SKM-1 treated with dmso at 0.1 percent for 144 hours (cell line): ENCODE measurements at regions not wholly inside any gene's neighbourhood (a gene's known extent, or its start where the extent isn't known, plus 50 kb on each side); places are given as distances from the start of the nearest gene placed in this dataset.
"Not testable (repeated sequence)": the region's sequence is repeated elsewhere in the genome, so short reads cannot be mapped to it uniquely, and the experiment has no call there.

Source experiments
- DNase-seq: peaks from one replicate; lab custom pipeline; 2025; ENCODE audit not compliant: unreplicated experiment; lab: John Stamatoyannopoulos, UW

DNA sequence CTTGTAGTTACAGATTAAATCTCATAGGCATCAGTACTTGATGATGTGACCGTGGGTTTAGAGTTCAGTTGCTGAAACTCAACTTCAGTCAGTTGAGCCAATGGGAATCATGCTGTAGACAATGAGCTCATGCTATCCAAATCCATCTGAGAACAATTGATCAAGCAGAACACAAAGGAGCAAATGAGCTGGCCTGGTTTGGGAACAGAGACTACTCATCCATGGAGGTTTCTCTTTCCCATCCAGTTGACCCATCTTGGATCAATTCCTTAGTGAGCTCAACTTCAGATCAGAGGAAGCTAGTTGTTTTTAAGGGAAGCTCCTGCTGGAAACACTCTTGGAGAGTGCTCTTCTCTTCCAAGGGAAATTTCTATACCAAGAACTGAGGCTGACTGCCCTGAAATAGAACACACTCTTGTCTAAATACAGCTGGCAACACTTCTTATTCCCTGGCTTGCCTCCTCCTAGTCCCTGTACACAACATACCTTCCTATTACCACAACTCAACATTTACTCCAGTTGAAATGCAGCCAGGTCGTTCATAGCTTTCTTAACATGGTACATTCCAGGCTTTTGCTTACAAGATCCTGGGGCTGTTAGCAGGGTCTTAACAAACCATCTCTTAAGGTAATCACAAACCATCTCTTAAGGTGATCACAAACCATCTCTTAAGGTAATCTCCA, 203.9 kb upstream of the PRDM1 start:
- DNase-seq: no peak

DNA sequence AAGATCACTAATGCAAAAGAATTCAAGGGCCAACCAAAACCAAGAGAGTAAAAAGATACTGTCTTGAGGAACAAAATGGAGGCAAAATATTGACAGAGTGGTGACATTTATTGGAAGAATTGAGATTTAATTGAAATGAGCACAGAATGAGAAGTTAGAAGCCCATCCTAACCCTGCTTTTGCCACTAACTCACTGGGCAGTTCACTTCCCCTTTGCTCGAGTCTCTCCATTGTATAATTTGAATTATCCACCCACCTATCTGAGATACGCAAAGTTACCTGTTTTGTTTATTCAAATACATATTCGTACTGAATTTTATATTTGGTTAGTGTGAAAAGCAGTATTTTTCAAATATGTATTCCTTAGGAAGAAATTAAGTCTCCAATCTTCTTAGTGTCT, 204.5 kb upstream of the PRDM1 start:
- no peak for DNase-seq

DNA sequence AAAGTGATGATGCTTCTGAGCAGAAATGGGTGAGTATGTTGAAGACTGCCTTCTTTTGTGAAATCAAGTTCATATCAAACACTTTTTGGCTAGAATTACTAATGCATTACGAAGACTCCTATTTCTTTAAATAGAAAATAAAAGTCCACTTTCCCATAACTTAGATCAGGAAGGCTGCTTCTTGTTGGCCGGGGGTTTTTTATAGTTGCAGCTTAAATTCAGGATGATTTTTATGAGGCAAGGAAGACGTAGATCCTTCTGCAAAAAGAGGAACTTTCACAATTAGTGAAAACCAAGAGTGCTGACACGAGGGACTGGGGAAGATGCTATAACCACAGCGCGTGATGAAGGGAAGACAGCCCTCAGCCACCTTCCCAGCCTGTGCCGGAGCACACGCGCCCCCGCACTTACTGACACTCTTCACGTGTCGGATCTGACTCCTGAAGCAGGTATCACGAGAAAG, 206.1 kb upstream of the PRDM1 start:
- DNase-seq: peak; percentile 94

DNA sequence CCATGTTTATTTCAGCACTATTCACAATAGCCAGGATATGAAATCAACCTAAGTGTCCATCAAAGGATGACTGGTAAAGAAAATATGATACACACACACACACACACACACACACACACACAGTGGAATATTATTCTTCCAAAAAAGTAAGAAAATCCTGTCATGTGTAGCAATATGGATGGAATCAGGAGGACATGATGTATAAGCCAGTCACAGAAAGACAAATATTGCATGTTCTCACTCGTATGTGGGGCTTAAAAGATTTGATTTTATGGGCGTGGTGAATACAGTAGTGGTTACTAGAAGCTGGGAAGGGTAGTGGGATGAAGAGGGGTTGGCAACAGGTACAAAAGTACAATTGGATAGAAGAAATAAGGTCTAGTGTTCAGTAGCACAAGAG, 207.0 kb upstream of the PRDM1 start:
- no peak for DNase-seq

DNA sequence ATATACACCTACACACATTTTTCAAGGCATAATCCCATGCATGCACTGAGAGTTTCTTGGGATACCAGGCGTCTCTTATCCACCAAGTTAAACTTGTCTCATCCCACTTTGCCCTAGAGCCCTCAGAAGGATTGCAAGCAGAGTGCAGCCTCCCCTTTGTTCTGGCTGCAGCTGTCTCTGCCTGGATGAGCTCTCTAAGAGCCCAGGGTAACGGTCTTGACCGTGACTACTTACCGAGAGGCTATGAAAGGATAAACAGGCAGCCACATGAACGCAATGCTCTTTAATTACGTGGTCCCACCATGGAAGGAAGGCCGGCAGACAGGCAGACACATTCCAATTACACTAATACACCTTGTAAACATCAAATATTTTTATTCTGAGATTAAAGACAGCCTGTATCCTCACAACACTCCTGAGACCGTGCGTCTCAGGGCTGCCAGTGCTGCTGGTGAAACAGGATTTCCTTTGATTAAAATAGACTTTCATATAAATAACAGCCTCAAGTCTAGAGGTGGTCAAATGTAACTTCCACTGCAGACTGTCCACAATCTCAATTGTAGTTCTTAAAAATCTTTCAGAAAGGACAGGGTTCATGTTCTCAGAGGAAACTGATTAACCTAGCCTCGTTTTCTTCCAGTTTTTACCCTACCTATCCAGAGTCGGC, 210.0 kb upstream of the PRDM1 start:
- no peak for DNase-seq

DNA sequence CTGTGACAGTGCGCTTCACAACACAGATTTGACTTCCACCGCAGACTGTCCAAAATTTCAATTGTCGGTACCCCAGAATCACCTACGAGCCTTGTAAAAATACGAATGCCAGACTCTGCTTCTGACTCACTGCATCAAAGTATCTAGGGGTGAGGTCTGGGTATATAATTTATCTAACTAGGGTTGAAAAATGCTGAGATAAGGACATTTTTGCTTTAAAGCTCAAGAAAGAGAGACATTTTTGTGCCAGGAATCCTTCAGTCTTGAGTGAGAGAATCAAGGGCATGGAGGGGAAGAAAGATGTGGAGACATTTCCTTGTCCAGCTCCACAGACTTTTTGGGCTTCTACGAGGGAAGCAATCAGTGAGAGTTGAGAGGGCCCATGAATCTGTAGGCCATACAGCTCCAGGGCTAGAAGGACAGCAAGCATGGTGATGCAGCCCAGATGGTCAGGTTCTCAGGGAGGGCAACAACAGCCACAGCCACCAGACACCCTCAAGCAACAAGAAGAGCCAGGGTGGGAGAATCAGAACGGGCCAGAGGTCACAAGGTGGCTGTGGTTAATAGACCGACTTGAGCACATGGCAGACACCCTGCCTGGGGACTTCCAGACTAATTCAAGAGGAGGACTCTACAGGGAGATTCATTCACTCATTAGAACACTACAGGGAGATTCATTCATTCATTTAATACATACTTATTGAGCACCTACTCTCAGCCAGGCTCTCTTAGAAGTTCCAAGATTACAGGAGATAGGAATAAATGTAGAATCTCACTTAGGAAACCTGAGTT, 211.1 kb upstream of the PRDM1 start:
- DNase-seq: no peak

DNA sequence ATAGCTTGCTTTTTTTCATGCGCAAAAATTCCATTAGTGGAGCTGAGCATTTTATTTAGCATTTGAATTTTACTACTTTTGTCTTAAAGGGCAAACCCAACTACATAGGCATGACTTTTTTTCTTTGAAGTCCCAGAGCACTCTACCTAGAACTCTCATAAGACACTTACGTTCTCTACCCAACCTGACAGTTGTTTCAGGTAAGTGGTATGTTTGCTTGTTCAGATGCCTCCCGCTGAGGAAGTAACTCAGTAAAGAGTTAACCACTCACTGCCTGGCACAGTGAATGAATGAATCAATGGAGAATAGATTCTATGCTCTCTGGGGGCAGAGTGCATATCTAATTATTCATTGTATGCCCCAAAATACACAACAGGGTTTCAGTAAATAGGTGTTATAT, 212.3 kb upstream of the PRDM1 start:
- no peak for DNase-seq

DNA sequence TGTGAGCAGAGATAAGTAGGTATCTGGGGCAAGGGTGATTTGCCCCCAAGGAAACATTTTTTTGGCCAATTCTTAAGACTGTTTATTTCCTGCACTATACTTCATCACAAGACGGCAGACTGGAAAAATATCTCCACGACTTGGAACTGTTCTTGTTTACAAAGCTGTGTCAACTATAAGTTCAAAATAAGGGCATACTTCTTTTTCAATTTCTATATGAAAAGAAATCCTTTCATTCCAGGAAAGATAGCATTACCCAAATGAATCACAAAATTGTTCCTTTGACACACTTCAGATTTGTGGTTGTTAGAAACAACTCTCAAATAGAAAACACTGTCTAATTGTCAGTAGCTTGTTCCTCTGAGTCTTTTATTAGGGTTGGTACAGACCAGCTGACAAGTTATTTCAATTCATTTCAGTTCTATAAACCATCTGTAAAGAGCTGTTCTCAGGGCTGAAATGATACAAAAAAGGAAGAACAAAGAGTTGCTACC, 212.9 kb upstream of the PRDM1 start:
- no peak for DNase-seq

DNA sequence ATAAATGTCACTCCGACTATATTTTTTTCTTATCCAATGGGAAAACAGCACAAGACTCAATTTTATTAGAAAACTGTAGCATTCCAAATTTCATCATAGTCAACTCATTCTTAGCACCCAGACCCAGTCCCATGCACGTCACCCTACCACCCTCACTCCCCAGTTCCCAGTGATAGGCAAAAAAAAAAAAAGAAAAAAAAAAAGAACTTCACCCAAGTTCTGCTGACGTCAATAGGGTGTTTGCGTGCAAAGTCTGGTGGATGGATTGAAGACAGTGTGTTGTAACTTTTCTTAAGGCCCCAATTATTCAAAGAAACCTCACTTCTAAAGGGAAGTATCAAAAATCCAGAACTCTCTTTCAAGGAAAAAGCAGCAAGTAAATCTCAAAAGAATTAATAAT, 213.9 kb upstream of the PRDM1 start:
- DNase-seq: peak; percentile 17

DNA sequence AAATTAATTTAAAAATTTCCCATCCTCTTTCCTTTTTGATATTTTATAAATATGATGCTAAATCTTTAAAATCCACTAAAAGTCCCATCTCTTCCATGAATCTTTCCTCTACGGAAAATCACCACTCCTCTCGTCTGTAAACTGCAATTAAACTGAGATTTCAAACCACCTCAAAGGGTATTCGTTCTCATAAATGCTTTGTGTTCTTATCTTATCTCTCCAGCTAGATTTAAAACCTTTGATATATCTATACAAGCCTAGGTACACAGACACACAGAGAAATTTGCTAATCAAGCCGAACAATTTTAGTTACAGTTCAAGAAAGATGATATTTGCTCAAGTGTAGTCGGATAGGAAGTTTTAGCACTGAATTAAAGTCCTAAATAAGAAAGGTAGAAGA, 214.6 kb upstream of the PRDM1 start:
- DNase-seq: no peak

DNA sequence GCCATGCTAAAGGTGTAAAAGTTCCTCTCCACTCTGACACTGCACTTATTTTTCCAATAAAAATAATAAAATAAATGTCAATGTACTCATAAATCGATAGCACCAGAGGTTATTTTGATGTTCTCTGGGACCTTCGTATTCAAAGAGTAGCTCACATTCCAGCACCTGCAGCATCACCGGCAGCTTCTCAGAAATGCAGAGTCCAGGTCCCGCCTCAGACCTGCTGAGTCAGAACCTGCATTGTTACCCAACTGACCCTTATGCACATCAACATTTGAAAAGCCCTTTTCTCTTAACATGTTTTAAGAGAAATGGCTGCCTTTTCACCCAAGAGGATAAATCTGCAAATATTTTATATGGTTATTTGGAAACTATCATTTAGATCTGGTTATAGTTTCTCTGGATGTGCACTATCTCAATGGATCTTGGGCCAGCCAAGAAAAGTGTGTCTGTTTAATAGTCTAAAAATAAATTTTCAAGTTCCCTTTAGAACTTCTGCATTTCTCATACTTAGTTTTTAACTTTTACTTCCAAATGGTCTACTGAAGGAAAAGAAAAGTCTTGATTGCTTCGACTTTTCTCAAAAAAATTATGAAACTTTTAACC, 216.2 kb upstream of the PRDM1 start:
- DNase-seq: peak; percentile 59

DNA sequence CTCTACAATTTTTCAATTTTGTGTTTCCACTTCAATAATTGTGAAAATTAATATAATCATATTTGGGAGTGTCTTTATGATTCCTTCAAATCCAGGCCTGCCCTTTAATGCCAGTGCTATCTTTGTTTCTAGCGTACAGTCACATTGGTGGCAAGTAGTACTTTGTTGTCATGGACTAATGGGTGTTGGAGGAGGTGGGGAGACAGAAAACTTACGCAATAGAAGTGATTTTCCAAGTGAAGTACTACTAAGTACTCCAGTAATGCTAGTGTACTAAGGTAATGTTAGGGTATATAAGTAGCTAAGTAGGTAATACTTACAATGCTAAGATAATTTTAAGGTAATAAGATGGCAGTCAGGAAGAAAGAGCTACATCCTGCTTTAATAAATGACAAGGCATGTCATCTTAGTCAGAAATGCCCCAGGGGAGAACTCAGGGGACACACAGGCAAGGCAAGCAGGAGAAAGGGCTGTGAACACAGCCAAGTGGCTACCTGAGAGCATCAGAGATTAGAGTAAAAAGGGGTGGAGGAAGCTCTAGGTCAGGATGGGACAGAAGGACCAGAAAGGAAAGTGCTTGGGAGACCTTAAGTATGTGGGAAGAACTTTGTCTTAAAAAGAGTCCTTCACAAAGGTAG, 217.2 kb upstream of the PRDM1 start:
- DNase-seq: no peak

DNA sequence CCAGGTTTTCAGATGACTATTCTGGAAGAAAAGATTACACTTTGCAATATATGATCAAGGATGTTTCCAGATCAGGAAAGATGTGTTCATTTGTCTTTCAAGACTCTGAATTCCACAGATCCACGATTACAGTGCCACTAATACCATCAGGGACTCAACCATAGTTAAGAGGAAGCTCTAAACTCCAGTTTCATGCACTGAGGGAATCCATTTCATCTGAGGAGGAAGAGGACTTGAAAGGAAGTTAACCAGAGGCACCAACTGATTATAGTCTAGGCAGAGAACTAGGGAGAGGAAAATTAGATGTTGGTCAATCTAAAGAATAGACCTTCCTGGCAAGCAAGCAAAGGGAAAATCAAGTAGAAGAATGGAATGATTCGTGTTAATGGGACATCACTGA, 218.3 kb upstream of the PRDM1 start:
- DNase-seq: peak; percentile 25

DNA sequence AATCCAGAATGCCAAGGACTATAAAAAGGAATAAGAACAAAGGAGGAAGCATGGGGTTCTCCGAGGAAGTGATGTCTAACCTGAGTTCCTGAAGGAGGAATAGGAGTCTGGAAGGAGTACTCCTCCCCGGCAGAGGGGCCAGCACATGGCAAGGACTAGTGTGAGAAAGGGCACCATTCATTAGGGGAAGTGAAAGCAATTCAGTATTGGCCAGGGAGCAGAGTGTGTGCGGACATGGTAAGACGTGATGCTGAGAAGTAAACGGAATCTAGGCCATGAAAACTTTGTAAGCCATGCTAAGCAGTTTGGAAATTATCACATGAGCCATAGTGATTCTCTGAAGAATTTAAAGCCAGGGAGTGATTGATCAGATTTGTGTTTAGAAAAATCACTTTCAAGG, 218.9 kb upstream of the PRDM1 start:
- no peak for DNase-seq

DNA sequence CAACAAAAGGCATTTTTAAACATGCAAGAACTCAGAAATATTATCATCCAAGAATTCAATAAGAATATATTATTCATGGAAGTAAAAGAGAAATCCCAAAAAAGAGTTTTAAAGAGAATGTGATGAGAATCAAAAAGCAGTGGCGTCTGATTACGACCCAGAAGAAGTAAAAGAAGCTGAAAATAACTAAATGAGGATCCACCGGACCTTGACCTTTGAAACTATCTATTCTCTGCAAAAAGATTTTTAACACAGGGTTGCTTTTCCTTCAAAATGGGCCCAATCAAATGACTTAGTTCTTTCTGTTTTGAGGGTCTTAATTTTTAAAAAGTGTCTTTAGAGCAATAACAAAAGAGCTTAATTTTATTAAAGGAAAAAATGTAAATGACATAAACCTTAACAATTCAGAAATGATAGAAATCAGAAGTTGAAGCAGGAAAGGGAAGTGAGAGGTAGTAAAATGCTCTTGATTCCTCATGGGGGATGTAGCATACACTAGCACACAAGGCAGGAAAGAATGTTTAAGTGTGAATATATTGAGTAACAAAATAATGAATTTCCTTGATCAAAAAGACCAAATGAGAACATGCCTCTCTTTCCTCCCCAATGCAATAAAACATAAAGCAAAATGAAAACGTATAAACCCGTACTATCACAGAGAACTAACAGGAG, 223.1 kb upstream of the PRDM1 start:
- DNase-seq: no peak

DNA sequence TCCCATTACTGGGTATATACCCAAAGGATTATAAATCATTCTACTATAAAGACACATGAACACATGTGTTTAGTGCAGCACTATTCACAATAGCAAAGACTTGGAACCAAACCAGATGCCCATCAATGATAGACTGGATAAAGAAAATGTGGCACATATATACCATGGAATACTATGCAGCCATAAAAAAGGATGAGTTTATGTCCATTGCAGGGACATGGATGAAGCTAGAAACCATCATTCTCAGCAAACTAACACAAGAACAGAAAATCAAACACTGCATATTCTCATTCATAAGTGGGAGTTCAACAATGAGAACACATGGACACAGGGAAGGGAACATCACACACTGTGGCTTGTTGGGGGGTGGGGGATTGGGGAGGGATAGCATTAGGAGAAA, 225.2 kb upstream of the PRDM1 start:
- DNase-seq: not testable (repeated sequence)

DNA sequence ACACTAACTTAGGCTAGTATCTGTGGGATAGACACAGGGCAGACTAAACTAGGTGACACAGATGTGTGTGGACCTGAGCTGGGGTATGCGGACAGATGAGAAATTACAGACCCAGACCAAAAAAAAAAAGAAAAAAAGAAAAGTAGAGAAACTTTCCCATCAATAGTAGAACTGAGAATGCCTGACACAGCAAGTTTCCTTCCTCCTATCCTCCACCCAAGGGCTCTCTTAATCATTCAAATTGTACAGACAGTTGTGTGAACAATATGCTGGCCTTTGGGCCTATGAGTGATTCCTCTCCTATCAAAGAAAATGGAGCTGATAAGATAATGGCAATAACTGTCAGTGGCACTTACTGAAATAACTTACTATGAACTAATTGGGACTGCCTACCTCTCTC, 226.7 kb upstream of the PRDM1 start:
- DNase-seq: no peak

DNA sequence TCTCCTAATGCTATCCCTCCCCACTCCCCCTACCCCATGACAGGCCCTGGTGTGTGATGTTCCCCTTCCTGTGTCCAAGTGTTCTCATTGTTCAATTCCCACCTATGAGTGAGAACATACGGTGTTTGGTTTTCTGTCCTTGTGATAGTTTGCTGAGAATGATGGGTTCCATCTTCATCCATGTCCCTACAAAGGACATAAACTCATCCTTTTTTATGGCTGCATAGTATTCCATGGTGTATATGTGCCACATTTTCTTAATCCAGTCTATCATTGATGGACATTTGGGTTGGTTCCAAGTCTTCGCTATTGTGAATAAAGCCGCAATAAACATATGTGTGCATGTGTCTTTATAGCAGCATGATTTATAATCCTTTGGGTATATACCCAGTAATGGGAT, 227.5 kb upstream of the PRDM1 start:
- DNase-seq: not testable (repeated sequence)

DNA sequence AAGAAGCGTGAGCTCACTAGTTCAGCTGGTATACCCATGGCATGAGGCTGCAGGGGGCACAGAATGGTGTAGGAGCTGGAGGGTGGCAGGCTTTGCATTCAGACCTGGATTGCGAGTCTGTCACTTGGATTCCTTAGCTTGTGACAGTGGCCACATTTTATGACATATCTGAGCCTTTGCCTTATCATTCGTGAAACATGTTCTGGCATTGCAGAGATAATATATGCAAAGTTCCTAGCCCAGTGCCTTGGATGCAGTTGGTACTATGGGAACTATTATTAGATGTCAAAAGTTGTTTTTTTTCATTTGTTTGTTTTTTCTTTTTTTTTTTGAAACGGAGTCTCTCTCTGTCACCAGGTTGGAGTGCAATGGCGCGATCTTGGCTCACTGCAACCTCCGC, 230.7 kb upstream of the PRDM1 start:
- DNase-seq: no peak

DNA sequence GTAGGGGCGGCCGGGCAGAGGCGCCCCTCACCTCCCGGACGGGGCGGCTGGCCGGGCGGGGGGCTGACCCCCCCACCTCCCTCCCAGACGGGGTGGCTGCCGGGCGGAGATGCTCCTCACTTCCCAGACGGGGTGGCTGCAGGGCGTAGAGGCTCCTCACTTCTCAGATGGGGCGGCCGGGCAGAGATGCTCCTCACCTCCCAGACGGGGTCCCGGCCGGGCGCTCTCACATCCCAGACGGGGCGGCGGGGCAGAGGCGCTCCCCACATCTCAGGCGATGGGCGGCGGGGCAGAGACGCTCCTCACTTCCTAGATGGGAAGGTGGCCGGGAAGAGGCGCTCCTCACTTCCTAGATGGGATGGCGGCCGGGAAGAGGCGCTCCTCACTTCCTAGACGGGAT, 232.2 kb upstream of the PRDM1 start:
- DNase-seq: not testable (repeated sequence)
